ENCODE measurements at regions not wholly inside any gene's neighbourhood (a gene's known extent, or its start where the extent isn't known, plus 50 kb on each side); places are given as distances from the start of the nearest gene placed in this dataset.
"Not testable (repeated sequence)": the region's sequence is repeated elsewhere in the genome, so short reads cannot be mapped to it uniquely, and the experiment has no call there.

- no peak for DNase-seq
These were observed 436.0 kb upstream of the ADAMTSL1 start for GRCh38 chr9:18037981-18038380.

- DNase-seq, result no peak
These were observed 433.6 kb upstream of the ADAMTSL1 start for GRCh38 chr9:18040327-18040726.

- no peak for DNase-seq
These were observed 430.0 kb upstream of the ADAMTSL1 start for GRCh38 chr9:18043978-18044377.

GRCh38 chr9:18045326-18045725, 428.6 kb upstream of the ADAMTSL1 start:
- no peak for DNase-seq

- DNase-seq, result no peak
These were observed 427.9 kb upstream of the ADAMTSL1 start for GRCh38 chr9:18046068-18046467.

GRCh38 chr9:18051638-18052037, 422.3 kb upstream of the ADAMTSL1 start:
- no peak for DNase-seq

GRCh38 chr9:18052060-18052459, 421.9 kb upstream of the ADAMTSL1 start:
- DNase-seq, result no peak

GRCh38 chr9:18056269-18056992, 417.5 kb upstream of the ADAMTSL1 start:
- DNase-seq, result no peak

- DNase-seq, result no peak
These were observed 417.0 kb upstream of the ADAMTSL1 start for GRCh38 chr9:18056993-18057369.

GRCh38 chr9:18058564-18059442, 415.1 kb upstream of the ADAMTSL1 start:
- no peak for DNase-seq

GRCh38 chr9:18059447-18059846, 414.5 kb upstream of the ADAMTSL1 start:
- no peak for DNase-seq

GRCh38 chr9:18060269-18060934, 413.6 kb upstream of the ADAMTSL1 start:
- no peak for DNase-seq

- no peak for DNase-seq
These were observed 412.6 kb upstream of the ADAMTSL1 start for GRCh38 chr9:18061332-18061731.

GRCh38 chr9:18061856-18062255, 412.1 kb upstream of the ADAMTSL1 start:
- DNase-seq, result no peak

GRCh38 chr9:18063856-18064390, 410.0 kb upstream of the ADAMTSL1 start:
- no peak for DNase-seq

- not testable (repeated sequence) for DNase-seq
These were observed 407.3 kb upstream of the ADAMTSL1 start for GRCh38 chr9:18066608-18067007.

GRCh38 chr9:18067548-18068120, 406.3 kb upstream of the ADAMTSL1 start:
- no peak for DNase-seq

- DNase-seq, result no peak
These were observed 405.1 kb upstream of the ADAMTSL1 start for GRCh38 chr9:18068900-18069299.

GRCh38 chr9:18071651-18072060, 402.3 kb upstream of the ADAMTSL1 start:
- no peak for DNase-seq

GRCh38 chr9:18073002-18073401, 401.0 kb upstream of the ADAMTSL1 start:
- DNase-seq, result no peak

- DNase-seq, result no peak
These were observed 399.9 kb upstream of the ADAMTSL1 start for GRCh38 chr9:18074041-18074440.

GRCh38 chr9:18075253-18075952, 398.6 kb upstream of the ADAMTSL1 start:
- DNase-seq, result no peak
